Lower lobe of right lung (tissue), 2 donors: ENCODE measurements at regions not wholly inside any gene's neighbourhood (a gene's known extent, or its start where the extent isn't known, plus 50 kb on each side); places are given as distances from the start of the nearest gene placed in this dataset.

ENCODE experiments used
- ATAC-seq, 2 donors: fragments of 200-7000 bp; cut with Tn5 transposase; one replicate each; pipeline ENCODE4 v1.9.1; 2020 to 2022; ENCODE audit warnings: mild to moderate bottlenecking in 2 of 2, moderate library complexity in 2 of 2
- DNase-seq: peaks from one replicate; pipeline ENCODE4 v3.0.0-alpha.2; 2020
- H3K27ac ChIP-seq: fragments of 200-600 bp; one replicate; pipeline ENCODE4 v1.8.0; 2022
- H3K27me3 ChIP-seq: fragments of 200-600 bp; one replicate; pipeline ENCODE4 v1.8.0; 2022; ENCODE audit warnings: low read depth
- H3K36me3 ChIP-seq: fragments of 200-600 bp; one replicate; pipeline ENCODE4 v1.8.0; 2022; ENCODE audit warnings: mild to moderate bottlenecking
- H3K4me1 ChIP-seq: fragments of 200-600 bp; one replicate; pipeline ENCODE4 v1.8.0; 2022
- H3K4me3 ChIP-seq: fragments of 200-600 bp; one replicate; pipeline ENCODE4 v1.8.0; 2022; ENCODE audit warnings: mild to moderate bottlenecking
- H3K9me3 ChIP-seq: fragments of 200-600 bp; one replicate; pipeline ENCODE4 v1.8.0; 2022
- intact Hi-C: fragments of 100-400 bp; cut with DNase I; formaldehyde crosslinking; loops from one replicate; pipeline ENCODE4 v1.11.0; 2022
- TF ChIP-seq, protein P1 (sequence below): fragments of 200-600 bp; IDR thresholded peaks from one replicate; pipeline ENCODE4 v1.8.0; 2022; ENCODE audit warnings: antibody characterized with exemption, mild to moderate bottlenecking
- donor health status: DM: no; HTN: yes; CAD: no; lungs with severe emphysema.

DNA sequence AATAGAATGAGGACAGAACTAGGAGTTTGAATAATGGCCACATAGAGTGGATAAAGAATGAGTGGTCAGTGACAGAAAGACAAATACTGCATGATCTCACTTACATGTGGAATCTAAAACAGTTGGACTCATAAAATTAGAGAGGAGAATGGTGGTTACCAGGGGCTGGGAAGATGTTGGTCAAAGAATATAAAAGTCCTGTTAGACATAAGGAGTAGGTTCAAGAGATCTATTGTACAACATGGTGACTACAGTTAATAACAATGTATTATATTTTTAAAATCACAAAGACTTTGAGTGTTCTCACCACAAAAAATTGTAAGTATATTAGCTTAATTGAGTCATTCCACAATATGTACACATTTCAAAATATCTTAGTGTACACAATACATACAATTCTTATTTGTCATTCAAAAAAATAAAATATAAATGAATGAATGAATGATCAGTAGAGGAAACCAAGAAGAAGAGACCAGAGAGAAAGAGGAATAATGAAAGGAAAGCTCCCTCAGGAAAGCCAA, 177.9 kb upstream of the VRK2 start:
- TF ChIP-seq, protein P1, sequence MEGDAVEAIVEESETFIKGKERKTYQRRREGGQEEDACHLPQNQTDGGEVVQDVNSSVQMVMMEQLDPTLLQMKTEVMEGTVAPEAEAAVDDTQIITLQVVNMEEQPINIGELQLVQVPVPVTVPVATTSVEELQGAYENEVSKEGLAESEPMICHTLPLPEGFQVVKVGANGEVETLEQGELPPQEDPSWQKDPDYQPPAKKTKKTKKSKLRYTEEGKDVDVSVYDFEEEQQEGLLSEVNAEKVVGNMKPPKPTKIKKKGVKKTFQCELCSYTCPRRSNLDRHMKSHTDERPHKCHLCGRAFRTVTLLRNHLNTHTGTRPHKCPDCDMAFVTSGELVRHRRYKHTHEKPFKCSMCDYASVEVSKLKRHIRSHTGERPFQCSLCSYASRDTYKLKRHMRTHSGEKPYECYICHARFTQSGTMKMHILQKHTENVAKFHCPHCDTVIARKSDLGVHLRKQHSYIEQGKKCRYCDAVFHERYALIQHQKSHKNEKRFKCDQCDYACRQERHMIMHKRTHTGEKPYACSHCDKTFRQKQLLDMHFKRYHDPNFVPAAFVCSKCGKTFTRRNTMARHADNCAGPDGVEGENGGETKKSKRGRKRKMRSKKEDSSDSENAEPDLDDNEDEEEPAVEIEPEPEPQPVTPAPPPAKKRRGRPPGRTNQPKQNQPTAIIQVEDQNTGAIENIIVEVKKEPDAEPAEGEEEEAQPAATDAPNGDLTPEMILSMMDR = no peak
- intact Hi-C loops = no loop called here
- Histone ChIP-seq H3K9me3 (no peaks in the 10 kb centered on the region), H3K4me1 (no peaks in the 10 kb centered on the region), H3K4me3 (no peak overlapping the region), H3K27ac (no peak overlapping the region), H3K36me3 (no peaks in the 10 kb centered on the region), H3K27me3 (no peaks in the 10 kb centered on the region)
- DNase-seq = no peak
- ATAC-seq = no peak

DNA sequence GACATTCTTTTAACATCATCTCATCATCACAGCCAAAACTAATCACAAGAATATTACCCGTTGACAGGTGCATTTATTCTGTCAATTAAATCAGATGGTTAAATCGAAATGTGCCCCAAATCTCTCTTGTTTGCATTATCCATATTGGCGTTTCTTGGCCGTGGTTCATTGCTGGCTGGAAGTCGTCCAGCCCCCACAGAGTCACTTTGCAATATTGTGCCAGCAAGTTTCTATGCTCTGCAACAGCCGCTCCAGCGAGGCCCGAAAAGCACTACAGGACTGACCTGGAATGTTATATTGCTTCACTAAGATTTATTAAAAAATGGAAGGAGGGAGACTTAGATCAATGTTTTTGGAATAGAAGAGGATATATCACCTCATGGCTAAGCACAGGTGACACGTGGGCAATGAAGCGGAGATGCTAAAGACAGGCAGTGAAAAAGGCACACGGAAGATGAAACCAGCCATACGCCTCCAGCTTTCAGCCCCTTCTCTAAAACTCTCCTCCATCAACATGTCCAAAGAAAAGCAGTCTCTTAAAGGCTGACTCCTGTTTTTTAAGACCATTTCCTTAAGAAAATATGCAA, 176.8 kb upstream of the VRK2 start:
- Histone ChIP-seq H3K27me3 (no peaks in the 10 kb centered on the region), H3K4me3 (no peak overlapping the region), H3K9me3 (no peaks in the 10 kb centered on the region), H3K4me1 (no peaks in the 10 kb centered on the region), H3K36me3 (no peaks in the 10 kb centered on the region), H3K27ac (no peak overlapping the region)
- DNase-seq = no peak
- ATAC-seq = no peak
- intact Hi-C loops = no loop called here
- TF ChIP-seq, protein P1 = no peak

DNA sequence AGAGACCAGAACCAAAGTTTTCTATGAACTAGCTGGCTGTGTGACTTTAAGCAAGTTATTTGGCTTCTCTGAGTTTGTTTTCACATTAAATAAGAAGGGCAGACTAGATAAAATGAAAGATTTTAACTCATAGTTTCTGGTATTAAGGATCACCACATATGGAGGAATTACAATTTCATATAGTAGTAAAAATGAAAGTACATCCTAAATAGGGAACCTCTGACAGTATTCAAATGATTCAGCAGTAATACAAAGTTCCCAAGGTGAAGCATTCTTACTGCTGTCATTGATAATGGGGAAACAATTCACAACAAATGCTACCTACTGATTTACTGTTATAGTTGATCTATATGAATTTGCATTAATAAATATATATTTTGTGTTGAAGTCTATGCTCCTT, 170.3 kb upstream of the VRK2 start:
- Histone ChIP-seq H3K27ac (no peak overlapping the region), H3K27me3 (no peaks in the 10 kb centered on the region), H3K4me3 (no peak overlapping the region), H3K4me1 (no peaks in the 10 kb centered on the region), H3K36me3 (no peaks in the 10 kb centered on the region), H3K9me3 (no peaks in the 10 kb centered on the region)
- ATAC-seq = no peak
- TF ChIP-seq, protein P1 = no peak
- intact Hi-C loops = no loop called here
- no peak for DNase-seq

DNA sequence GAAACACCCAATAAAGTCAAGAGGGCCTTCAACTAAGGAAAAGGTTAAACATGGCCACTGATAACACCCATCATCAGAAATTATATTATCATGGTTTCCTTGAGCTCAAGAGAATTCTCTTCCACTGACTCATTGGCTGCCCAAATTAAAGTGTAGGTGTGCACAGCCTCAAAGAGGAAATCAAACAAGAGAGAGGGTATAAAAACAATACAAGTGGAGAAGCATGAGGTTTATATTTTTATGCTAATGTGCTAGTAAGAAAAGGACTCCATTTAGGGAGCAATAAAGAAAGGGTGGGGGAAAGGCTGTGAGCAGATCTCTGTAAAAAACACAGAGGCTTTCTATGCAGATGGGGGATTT, 168.8 kb upstream of the VRK2 start:
- no peak for DNase-seq
- H3K27ac ChIP-seq = no peak overlapping the region
- no peaks in the 10 kb centered on the region for H3K4me1 ChIP-seq
- no peaks in the 10 kb centered on the region for H3K27me3 ChIP-seq
- intact Hi-C loops = no loop called here
- no peaks in the 10 kb centered on the region for H3K36me3 ChIP-seq
- no peaks in the 10 kb centered on the region for H3K9me3 ChIP-seq
- H3K4me3 ChIP-seq = no peak overlapping the region
- no peak for ATAC-seq
- TF ChIP-seq, protein P1 = no peak

DNA sequence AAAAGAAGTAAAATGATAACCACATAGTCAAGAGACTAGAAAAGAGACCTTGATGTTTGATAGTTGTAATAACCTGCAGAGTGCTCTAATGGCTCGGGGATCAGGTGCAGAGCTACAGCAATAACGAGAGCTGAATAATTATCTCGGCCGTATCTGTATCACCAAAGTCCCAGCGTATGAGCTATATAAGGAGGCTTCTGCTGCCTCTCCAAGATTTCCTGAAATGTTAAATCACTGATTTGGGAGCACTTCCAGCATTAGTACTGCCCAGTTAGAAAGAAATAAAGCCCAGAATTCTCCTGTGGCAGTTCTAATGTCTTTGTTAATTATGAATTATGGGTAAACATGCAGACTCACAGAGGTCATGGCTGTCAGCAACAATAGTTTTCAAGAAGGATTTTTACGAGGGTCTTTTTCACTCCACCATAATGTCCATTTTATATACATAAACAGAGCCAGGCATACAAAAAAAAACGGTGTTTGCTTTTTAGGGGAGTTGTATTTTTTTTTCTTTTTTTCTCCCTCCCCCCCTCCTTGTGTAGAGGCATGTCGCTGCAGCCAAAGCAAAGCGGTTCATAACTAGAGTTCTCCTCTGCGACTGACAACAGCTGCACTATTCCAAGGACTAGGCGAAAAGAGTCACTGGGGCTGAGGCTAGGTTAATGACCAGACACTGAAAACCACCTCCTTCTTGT, 168.3 kb upstream of the VRK2 start:
- TF ChIP-seq, protein P1 = no peak
- Histone ChIP-seq H3K36me3 (no peaks in the 10 kb centered on the region), H3K4me3 (no peak overlapping the region), H3K4me1 (no peaks in the 10 kb centered on the region), H3K9me3 (no peaks in the 10 kb centered on the region), H3K27me3 (no peaks in the 10 kb centered on the region), H3K27ac (no peak overlapping the region)
- intact Hi-C loops = no loop called here
- no peak for ATAC-seq
- no peak for DNase-seq
